Fibroblast of skin of abdomen (primary cell): ENCODE measurements at regions not wholly inside any gene's neighbourhood (a gene's known extent, or its start where the extent isn't known, plus 50 kb on each side); places are given as distances from the start of the nearest gene placed in this dataset.
A peak's percentile ranks its signal among the peaks of the same experiment; 100 is the strongest.
"Not testable (repeated sequence)": the region's sequence is repeated elsewhere in the genome, so short reads cannot be mapped to it uniquely, and the experiment has no call there.

Experiments used
- DNase-seq: peaks from one replicate; pipeline ENCODE4 v3.0.0-alpha.2; 2013

- DNase-seq: no peak
These were observed 137.4 kb downstream of the TMEM114 start for GRCh38 chr16:8452941-8453340.

DNA sequence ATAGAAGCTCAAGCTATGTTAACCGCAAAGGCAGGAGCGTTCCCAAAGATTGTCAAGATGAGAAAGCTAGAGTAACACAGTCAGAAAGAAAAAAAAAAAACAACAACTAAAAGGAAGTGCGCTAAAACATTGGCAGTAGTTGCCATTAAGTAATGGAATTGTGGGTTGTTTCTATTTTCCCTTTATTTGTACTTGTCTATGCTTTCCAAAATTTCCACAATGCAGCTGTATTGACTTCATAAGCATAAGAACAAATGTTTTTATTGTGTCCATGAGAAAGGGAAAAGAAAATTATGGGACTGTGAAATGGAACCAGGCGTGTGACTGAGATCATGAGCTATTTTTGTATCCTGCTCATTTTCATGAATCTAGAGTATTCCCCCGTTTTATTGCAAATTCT lies 153.4 kb downstream of the TMEM114 start:
- DNase-seq: no peak

DNA sequence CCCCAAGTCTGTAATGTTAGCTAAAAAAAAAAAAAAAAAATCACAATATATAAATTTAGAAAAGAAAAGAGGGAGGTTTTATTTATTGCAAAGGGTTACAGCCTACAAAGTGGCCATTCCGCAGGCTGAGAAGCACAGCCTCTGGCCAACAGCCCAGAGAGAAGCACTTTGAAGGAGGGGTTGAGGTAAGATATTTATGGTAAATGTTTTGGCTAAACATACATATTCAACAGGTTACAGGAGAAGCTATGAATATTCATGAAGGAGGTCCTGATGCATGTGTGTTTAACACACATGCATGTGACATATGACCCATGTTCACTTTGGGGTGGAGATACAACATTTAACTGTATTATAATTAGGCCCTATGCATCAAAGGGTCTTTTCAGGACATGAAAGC lies 158.5 kb downstream of the TMEM114 start:
- no peak for DNase-seq

GRCh38 chr16:8430401-8430800 lies 159.9 kb downstream of the TMEM114 start:
- DNase-seq: no peak

GRCh38 chr16:8426569-8426968 lies 163.7 kb downstream of the TMEM114 start:
- no peak for DNase-seq

- DNase-seq: no peak
These were observed 173.2 kb downstream of the TMEM114 start for GRCh38 chr16:8417145-8417544.

- no peak for DNase-seq
These were observed 181.3 kb downstream of the TMEM114 start for GRCh38 chr16:8408855-8409567.

GRCh38 chr16:8407351-8407750 lies 183.0 kb downstream of the TMEM114 start:
- DNase-seq: no peak

- no peak for DNase-seq
These were observed 186.1 kb downstream of the TMEM114 start for GRCh38 chr16:8403978-8404749.

- DNase-seq: no peak
These were observed 187.1 kb downstream of the TMEM114 start for GRCh38 chr16:8402981-8403843.

DNA sequence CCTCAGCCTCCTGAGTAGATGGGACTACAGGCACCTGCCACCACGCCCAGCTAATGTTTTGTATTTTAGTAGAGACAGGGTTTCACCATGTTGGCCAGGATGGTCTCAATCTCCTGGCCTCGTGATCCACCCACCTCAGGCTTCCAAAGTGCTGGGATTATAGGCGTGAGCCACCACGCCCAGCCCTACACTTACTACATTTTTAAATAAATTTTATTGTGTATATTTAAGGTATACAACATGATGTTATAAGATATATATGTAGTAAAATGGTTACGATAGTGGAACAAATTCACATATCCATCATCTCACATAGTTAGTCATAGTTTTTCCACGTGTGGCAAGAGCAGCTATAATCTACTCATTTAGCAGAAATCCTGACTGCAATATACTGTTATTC lies 189.6 kb downstream of the TMEM114 start:
- DNase-seq: not testable (repeated sequence)

DNA sequence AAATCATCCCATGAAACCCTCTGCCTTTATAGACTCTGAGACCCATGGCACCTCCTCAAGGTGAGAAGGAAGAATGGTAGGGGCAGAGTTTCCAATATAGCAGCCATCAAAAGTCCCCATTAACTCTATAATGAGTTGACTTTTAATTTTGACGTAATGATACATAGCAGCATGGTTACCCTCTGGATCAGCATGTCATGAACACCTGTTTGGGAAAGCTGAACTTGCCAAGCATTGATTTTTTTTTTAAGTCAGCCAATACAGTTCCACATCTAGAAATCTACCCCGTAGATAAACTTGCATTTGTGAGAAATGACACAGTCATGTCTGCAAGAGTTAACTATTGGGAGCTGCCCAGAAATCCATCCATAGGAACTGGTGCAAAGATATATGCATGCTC lies 191.8 kb downstream of the TMEM114 start:
- no peak for DNase-seq

DNA sequence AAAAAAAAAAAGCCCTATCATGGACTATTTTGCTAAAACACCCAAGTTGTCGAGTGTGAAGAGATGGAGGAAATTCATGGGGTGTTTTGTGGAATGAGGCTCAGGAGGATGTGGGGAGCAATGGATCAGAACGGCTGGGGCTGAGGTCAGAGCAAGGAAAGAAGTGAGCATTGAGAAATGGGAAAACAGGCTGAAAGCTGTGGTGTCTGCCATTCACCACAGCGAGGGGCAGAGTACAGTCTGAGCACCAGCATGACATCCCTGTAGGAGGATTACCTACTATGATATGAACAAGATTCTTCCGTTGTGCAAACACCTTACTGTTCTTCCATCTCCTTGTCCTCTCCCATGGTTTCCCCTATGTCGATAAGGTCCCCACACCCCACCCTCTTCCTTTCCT lies 193.1 kb downstream of the TMEM114 start:
- no peak for DNase-seq

DNA sequence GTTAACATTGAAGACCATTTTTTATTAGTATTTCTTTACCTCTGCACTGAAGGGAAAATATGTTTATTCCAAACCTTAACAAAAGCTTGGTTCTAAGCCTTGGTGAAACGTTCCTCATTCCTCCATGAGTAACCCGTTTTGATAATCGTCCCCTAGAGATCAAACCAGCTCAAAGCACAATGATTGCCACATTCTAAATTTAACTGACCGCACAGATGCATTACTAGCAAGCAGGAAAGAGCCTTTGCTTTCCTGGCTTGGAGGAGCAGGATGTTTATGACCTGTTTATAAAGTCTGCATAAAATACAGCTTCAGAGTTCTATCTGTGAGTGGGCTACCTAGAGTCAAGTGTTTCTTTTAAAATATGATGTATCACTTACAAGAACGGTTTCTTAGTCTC lies 193.8 kb downstream of the TMEM114 start:
- DNase-seq: no peak

DNA sequence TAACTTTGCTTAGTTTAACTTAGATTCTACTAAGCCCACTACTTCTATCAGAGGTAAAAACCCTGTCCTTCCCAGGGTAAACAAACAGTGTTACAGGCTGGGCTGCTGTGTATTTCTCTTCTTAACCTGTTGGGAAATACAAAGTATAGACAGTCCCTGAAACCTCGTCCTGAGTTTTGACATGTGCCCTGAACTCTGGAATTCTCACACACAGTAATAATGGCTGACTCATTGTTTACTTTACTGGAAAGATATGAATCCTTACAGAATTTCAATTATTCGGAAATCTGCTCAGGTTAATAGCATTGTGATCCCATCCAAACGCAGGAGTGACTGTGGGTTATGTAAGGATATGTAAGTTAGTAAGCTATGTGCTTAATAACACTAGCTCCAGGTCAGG lies 199.1 kb downstream of the TMEM114 start:
- DNase-seq: no peak

DNA sequence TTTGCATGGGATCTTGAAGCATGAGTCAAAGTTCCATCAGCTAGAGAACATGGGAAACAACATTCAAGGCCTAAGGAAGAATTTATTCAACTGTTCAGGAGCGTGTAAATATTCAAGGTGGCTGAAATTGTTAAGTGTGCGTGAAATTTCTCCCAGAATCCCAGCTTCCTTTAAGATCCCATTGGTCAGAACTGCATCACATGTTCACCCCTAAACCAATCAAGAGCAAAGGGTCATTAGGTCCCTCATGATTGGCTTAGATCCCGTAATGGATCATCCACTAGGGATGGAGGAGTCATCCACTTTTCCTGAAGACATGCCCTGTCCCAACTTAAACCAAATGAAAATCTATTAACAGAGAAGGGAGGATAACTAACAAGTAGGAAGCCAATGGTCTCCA lies 201.6 kb downstream of the TMEM114 start:
- no peak for DNase-seq

DNA sequence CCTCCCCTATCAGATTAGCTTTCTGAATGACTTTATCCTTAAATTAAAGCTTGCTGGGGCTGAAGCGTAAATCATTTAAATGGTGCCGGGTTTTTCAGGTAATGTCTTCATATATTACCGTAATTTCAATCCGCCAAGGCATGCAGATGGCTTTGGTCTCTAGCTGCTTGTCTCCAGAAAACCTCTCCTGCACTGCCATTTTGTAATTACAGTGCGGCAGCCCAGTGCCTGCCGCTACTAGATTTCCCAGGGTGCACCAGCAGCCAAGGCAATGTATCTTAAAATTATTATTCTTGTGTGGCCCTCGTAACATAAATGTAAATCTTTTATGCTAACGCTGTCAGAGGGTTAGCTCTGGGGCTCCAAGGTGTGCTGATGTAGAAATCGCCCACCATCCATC lies 208.5 kb downstream of the TMEM114 start:
- no peak for DNase-seq

GRCh38 chr16:8380311-8380710 lies 210.0 kb downstream of the TMEM114 start:
- no peak for DNase-seq

DNA sequence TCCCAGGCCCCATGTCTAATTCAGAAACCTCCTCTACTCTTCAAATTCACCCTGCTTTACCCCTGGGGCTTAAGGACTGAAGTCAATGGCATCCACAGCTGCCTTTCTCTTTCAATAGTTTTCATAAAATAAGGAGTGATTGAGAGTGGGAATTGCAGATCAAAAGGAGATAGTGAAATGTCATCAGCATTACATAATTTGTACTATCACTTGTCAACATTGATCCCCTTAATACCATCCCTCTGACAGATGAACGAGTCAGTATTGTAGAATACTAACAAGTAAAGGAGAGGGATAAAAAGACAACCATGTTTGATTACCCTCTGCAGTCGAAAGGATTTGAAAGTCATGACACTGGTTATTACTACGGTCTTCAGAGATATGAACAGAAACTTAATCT lies 212.4 kb downstream of the TMEM114 start:
- DNase-seq: no peak

DNA sequence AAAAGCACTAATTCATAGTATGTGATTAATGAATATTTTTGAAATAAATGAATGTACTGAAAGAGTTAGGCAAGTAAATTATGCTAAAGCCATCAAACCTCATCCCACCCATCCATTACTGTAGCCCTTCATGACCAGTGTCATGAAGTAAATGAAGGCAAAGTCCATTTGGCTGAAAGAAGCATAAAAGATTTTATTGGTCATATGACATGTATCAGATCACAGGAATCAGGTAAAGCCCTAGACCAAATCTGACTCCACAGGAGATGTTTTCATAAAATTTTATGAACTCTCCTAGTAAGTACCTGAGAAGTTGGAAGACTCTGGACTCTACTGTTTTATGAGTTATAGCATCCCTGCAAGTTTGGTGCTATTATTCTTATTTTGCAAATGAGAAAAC lies 213.5 kb downstream of the TMEM114 start:
- DNase-seq: no peak

- DNase-seq: no peak
These were observed 213.9 kb downstream of the TMEM114 start for GRCh38 chr16:8376430-8376829.

DNA sequence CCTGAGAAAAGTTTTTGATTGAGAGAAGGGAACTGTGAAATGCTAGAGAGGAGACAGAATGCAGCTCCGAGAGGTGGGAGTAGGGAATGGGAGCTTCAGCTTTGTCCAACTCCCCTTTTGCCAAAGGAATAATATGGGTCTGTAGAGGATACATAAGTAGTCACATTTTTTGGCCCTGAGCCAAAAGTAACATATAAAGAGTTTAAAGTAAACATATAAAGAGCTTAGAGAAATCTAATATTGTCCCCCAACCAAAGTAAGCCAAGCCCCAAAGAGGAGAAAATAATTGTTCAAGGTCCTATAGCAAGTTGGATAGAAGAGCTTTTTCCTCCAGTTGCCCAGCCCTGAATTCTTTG lies 215.1 kb downstream of the TMEM114 start:
- no peak for DNase-seq

DNA sequence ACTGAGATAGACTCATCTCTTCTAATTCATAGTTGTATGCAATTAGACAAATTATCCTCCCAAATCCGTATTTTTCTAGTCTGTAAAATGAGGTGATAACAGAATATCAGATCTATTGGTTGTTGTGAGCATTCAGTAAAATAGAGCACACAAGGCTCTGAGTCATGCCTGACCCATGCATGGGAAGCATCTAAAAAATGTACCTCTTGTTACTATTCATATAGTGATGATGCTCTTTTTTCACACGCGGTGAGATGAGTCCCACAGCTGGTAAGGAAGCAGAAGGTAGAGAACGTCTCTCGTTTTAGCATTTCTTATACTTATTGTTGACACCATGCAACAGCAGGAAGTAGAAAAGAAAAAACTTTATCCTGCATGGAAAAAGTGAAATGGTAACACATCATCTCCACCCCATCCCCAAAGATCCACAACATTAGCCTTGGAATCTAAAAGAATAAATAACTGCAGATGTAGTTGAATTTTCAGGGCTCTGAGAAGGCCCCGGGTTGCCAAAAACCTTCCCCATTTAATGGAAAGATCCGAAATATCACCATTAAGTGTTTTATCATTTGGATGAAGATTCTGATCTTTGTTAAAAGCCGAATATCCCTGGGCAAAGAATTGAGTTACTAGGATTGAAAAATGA lies 215.6 kb downstream of the TMEM114 start:
- DNase-seq: peak; percentile 33
